ENCODE measurements at regions not wholly inside any gene's neighbourhood (a gene's known extent, or its start where the extent isn't known, plus 50 kb on each side); places are given as distances from the start of the nearest gene placed in this dataset.

- no peak for DNase-seq (ENCODE audit: low read depth)
These were observed 61.9 kb upstream of the PTPRZ1 start for GRCh38 chr7:121810831-121811672.

GRCh38 chr7:121807078-121807477 is 65.9 kb upstream of the PTPRZ1 start:
- DNase-seq (ENCODE audit: low read depth), result no peak

- no peak for DNase-seq (ENCODE audit: low read depth)
These were observed 69.9 kb upstream of the PTPRZ1 start for GRCh38 chr7:121803039-121803438.

- no peak for DNase-seq (ENCODE audit: low read depth)
These were observed 71.9 kb upstream of the PTPRZ1 start for GRCh38 chr7:121800916-121801675.

GRCh38 chr7:121798896-121799295 is 74.1 kb upstream of the PTPRZ1 start:
- DNase-seq (ENCODE audit: low read depth), result no peak

- DNase-seq (ENCODE audit: low read depth), result no peak
These were observed 74.5 kb upstream of the PTPRZ1 start for GRCh38 chr7:121798453-121798840.

- no peak for DNase-seq (ENCODE audit: low read depth)
These were observed 75.1 kb upstream of the PTPRZ1 start for GRCh38 chr7:121797657-121798452.

GRCh38 chr7:121796936-121797656 is 75.9 kb upstream of the PTPRZ1 start:
- DNase-seq (ENCODE audit: low read depth), result no peak

- DNase-seq (ENCODE audit: low read depth), result no peak
These were observed 76.6 kb upstream of the PTPRZ1 start for GRCh38 chr7:121796381-121796780.

- no peak for DNase-seq (ENCODE audit: low read depth)
These were observed 77.2 kb upstream of the PTPRZ1 start for GRCh38 chr7:121795736-121796135.

GRCh38 chr7:121793716-121794115 is 79.2 kb upstream of the PTPRZ1 start:
- no peak for DNase-seq (ENCODE audit: low read depth)

GRCh38 chr7:121777672-121778071 is 95.3 kb upstream of the PTPRZ1 start:
- DNase-seq (ENCODE audit: low read depth), result no peak

GRCh38 chr7:121774563-121774962 is 98.4 kb upstream of the PTPRZ1 start:
- DNase-seq (ENCODE audit: low read depth), result no peak

- DNase-seq (ENCODE audit: low read depth), result no peak
These were observed 106.3 kb upstream of the PTPRZ1 start for GRCh38 chr7:121766676-121767075.

- DNase-seq (ENCODE audit: low read depth), result no peak
These were observed 111.6 kb upstream of the PTPRZ1 start for GRCh38 chr7:121761399-121761798.

GRCh38 chr7:121755818-121756552 is 117.0 kb upstream of the PTPRZ1 start:
- DNase-seq (ENCODE audit: low read depth), result no peak

GRCh38 chr7:121755286-121755685 is 117.7 kb upstream of the PTPRZ1 start:
- DNase-seq (ENCODE audit: low read depth), result no peak

GRCh38 chr7:121753944-121754343 is 119.0 kb upstream of the PTPRZ1 start:
- DNase-seq (ENCODE audit: low read depth), result no peak

GRCh38 chr7:121752706-121753105 is 120.3 kb upstream of the PTPRZ1 start:
- no peak for DNase-seq (ENCODE audit: low read depth)

GRCh38 chr7:121748546-121748945 is 124.4 kb upstream of the PTPRZ1 start:
- DNase-seq (ENCODE audit: low read depth), result no peak

- no peak for DNase-seq (ENCODE audit: low read depth)
These were observed 127.1 kb upstream of the PTPRZ1 start for GRCh38 chr7:121745856-121746255.
